Stimulated activated CD4-positive, alpha-beta T cell treated with anti-CD3 and anti-CD28 coated beads, TNF-alpha, amount 100 ng/mL, for 1 hour (primary cell): ENCODE measurements at regions not wholly inside any gene's neighbourhood (a gene's known extent, or its start where the extent isn't known, plus 50 kb on each side); places are given as distances from the start of the nearest gene placed in this dataset.

ENCODE experiments used
- DNase-seq, 3 donors: peaks; one replicate each; pipeline ENCODE4 v3.0.0-alpha.2; 2020; ENCODE audit warnings: low read depth in 3 of 3, low spot score in 1 of 3

- no peak for DNase-seq
These were observed 109.4 kb upstream of the ANO1 start for GRCh38 chr11:69968396-69969347.

- DNase-seq, result no peak
These were observed 108.0 kb upstream of the ANO1 start for GRCh38 chr11:69969890-69970784.

GRCh38 chr11:69970785-69971535, 107.2 kb upstream of the ANO1 start:
- DNase-seq, result no peak

GRCh38 chr11:69971741-69972140, 106.4 kb upstream of the ANO1 start:
- DNase-seq, result no peak

- DNase-seq, result no peak
These were observed 105.7 kb upstream of the ANO1 start for GRCh38 chr11:69972351-69972802.

DNA sequence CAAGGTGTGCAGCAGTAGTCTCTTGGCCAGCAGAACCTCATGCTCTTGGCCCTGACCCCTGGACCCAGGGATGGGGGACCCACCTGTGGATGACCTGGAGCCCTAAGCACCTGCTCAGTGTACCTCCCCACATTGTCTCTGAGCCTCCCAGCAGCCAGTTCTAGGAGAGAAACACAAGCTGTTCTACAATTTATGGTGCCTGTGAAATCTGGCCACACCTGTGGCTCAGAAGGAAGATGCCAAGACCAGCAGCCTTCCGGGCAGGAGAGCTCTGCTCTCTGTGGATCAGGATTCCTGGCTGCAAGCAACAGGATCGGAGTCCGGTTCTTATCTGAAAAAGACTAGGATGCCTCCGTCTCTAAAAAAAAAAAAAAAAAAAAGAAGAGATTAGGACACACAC, 103.6 kb upstream of the ANO1 start:
- DNase-seq, result no peak

DNA sequence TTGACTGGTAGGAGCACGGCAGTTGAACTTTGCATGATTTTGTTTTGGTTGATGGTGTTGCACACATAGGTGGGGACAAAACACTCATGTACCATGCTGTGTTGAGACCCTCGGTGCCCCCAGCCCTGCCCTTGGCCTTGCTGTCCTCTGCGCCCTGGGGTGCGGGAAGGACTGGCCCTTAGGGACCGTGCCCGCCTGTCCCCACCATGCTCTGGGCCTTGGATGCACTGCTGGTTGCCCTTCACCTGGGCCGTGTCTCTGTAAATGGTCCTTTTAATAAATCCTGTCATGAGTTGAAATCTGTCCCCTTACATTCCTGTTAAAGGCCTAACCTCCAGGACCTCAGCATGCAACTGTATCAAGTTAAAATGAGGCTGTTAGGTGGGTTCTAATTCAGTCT, 102.3 kb upstream of the ANO1 start:
- no peak for DNase-seq

DNA sequence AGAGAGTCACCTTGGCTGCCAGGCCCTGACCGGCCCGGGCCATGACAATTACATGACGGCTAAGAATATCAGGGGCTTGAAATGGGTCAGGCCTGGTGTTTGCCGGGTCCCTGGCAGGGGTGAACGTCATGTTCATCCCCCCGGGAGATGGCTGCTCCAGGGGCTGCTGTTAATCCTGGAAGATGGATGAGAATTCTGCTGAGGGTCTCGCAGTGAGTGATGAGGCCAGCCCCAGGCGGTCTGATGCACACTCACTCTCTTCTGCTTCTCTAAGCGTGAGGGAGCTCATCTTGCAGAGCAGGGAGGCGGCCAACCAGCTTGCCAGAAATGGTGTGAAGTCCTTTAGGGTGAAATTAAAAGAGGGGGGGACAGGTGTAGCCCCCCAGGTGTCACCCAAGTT, 101.3 kb upstream of the ANO1 start:
- DNase-seq, result no peak

- no peak for DNase-seq
These were observed 100.2 kb upstream of the ANO1 start for GRCh38 chr11:69977951-69978350.

GRCh38 chr11:69978841-69979614, 99.1 kb upstream of the ANO1 start:
- no peak for DNase-seq

DNA sequence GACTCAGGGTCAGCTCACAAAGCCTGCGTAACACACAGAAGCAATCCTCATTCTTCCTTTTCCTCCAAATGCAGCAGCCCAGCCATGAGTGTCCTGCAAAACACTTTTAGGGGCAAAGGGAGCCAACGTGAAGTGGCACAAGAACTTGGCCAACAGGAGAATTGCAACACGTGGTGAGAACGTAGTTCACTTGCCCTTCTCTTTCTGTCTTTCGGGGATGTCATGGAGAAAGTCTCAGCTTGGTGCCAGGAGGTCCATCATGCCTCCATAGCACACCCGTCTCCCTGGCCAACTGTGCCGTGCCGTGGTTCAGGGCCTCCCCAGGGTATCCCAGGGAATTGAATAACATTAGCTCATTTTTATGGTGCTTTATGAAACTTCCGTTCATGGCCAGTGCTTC, 98.5 kb upstream of the ANO1 start:
- DNase-seq, result no peak

DNA sequence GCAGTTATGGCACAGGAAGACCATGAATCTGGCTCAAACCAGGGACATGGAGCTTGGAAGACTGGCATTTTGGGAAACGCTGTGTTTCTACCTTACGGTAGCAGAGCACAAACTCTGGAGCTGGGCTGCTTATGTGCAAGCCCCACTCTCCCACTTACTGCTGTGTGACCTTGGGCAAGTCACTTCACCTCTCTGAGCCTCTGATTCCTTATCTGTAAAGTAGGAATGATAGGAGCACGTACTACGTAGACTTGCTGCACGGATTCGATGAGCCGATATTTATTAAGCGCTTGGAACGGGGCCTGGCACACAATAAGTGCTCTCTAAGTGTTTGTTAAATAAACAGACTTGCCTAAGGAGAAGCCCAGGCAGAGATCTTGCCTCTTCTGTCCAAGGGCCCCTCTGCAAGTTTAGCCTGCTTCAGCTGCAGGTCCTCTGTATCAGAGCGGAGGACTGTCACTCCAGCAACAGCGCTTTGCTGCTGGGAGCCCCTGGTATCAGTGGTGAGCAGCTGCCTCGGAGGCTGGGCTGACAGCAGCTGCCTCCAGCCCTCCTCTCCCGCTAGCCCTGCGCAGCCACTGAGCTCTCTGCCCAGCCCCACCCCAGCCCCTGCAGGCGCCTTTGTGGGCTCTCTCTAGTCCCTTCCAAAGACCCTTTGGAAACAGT, 96.9 kb upstream of the ANO1 start:
- DNase-seq, result no peak

GRCh38 chr11:69982690-69983570, 95.2 kb upstream of the ANO1 start:
- no peak for DNase-seq

DNA sequence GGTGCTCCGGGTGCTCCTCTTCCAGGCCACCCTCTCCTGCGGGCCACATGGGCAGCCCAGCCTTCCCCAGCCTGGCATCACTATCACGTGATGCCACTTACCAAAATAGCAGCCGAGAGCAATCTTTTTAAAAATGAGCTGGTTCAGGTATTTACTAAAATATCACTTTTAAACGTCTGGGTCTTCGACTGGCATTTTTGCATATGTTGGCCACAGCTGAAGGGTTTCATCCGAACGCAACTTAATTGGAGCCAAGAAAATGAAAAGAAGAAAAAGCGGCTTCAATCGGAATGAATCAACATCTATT, 94.6 kb upstream of the ANO1 start:
- no peak for DNase-seq

DNA sequence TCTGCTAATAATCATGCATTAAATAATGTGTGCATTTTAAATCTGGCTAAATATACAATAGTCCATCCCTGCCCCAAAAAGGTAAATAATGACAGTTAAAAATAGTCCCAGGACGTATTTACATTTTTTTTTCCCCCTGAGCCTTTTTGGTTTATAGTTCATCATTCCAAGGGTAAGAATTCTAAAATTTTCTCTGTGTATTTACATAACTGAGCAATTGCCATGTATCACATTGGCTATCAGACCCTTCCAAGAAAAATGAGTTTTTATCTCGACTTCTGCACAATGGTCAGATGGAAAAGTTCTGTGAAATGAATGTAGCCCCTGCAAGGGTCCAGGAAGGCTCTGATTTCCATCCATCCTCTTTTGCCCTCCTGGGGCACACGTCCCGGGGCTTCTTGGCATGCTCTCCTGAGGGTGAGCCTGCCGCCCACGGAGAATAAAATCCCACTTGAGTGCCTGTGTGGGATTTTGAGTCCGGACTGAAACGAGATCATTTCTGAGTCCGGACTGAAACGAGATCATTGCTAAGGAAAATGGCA, 94.1 kb upstream of the ANO1 start:
- no peak for DNase-seq

GRCh38 chr11:69984457-69985261, 93.5 kb upstream of the ANO1 start:
- DNase-seq, result no peak

DNA sequence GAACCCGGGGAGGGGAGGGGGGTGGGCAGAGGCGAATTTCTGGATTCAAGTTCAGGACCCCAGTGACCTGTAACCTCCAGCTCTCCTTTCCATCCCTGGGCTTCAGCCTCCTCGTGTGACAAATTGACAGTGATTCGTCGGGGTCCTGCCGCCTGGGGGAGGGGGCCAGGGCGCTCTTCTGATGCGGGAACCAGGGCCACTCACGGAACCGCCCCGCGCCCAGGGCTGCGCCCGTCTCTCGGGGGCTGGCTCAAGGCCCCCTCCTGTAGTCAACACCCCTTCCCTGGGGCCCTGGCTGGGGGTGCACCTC, 92.8 kb upstream of the ANO1 start:
- no peak for DNase-seq
